ENCODE measurements at regions not wholly inside any gene's neighbourhood (a gene's known extent, or its start where the extent isn't known, plus 50 kb on each side); places are given as distances from the start of the nearest gene placed in this dataset.
"Not testable (repeated sequence)": the region's sequence is repeated elsewhere in the genome, so short reads cannot be mapped to it uniquely, and the experiment has no call there.

- DNase-seq: no peak
These were observed 603.7 kb upstream of the CAMK1G start for GRCh38 chr1:208979776-208980175.

GRCh38 chr1:208980605-208981004, 602.9 kb upstream of the CAMK1G start:
- no peak for DNase-seq

GRCh38 chr1:208985231-208985630, 598.3 kb upstream of the CAMK1G start:
- DNase-seq: no peak

- no peak for DNase-seq
These were observed 594.7 kb upstream of the CAMK1G start for GRCh38 chr1:208988811-208989222.

- DNase-seq: no peak
These were observed 593.1 kb upstream of the CAMK1G start for GRCh38 chr1:208990456-208990855.

GRCh38 chr1:208997053-208997452, 586.5 kb upstream of the CAMK1G start:
- DNase-seq: not testable (repeated sequence)

GRCh38 chr1:208997726-208998312, 585.7 kb upstream of the CAMK1G start:
- no peak for DNase-seq

GRCh38 chr1:209008586-209008985, 574.9 kb upstream of the CAMK1G start:
- no peak for DNase-seq

GRCh38 chr1:209010475-209011230, 572.9 kb upstream of the CAMK1G start:
- no peak for DNase-seq

GRCh38 chr1:209012443-209013196, 570.9 kb upstream of the CAMK1G start:
- DNase-seq: no peak

- DNase-seq: no peak
These were observed 568.4 kb upstream of the CAMK1G start for GRCh38 chr1:209015092-209015491.

- no peak for DNase-seq
These were observed 561.9 kb upstream of the CAMK1G start for GRCh38 chr1:209021622-209022021.

GRCh38 chr1:209023790-209024189, 559.7 kb upstream of the CAMK1G start:
- DNase-seq: no peak

- no peak for DNase-seq
These were observed 553.8 kb upstream of the CAMK1G start for GRCh38 chr1:209029737-209030136.

GRCh38 chr1:209030454-209031167, 552.9 kb upstream of the CAMK1G start:
- no peak for DNase-seq

GRCh38 chr1:209037064-209037463, 546.5 kb upstream of the CAMK1G start:
- DNase-seq: no peak

GRCh38 chr1:209038316-209038715, 545.2 kb upstream of the CAMK1G start:
- DNase-seq: no peak

GRCh38 chr1:209038735-209039134, 544.8 kb upstream of the CAMK1G start:
- no peak for DNase-seq

GRCh38 chr1:209040351-209040750, 543.2 kb upstream of the CAMK1G start:
- DNase-seq: no peak

- no peak for DNase-seq
These were observed 541.6 kb upstream of the CAMK1G start for GRCh38 chr1:209041927-209042326.

- no peak for DNase-seq
These were observed 541.1 kb upstream of the CAMK1G start for GRCh38 chr1:209042413-209042812.

- no peak for DNase-seq
These were observed 538.0 kb upstream of the CAMK1G start for GRCh38 chr1:209045331-209046057.

GRCh38 chr1:209046058-209046417, 537.5 kb upstream of the CAMK1G start:
- DNase-seq: no peak
